ENCODE measurements at regions not wholly inside any gene's neighbourhood (a gene's known extent, or its start where the extent isn't known, plus 50 kb on each side); places are given as distances from the start of the nearest gene placed in this dataset.
A peak's percentile ranks its signal among the peaks of the same experiment; 100 is the strongest.

GRCh38 chr19:5392486-5392885 is 51.9 kb upstream of the PTPRS start:
- no peak for DNase-seq

GRCh38 chr19:5393088-5393487 is 52.5 kb upstream of the PTPRS start:
- DNase-seq: no peak

GRCh38 chr19:5394551-5395505 is 54.2 kb upstream of the PTPRS start:
- no peak for DNase-seq

GRCh38 chr19:5395556-5395955 is 54.9 kb upstream of the PTPRS start:
- DNase-seq: no peak

GRCh38 chr19:5396096-5396939 is 55.7 kb upstream of the PTPRS start:
- no peak for DNase-seq

- no peak for DNase-seq
These were observed 56.4 kb upstream of the PTPRS start for GRCh38 chr19:5396963-5397362.

- peak; percentile 46 for DNase-seq
These were observed 57.2 kb upstream of the ZNRF4 start for GRCh38 chr19:5397804-5398692.

- DNase-seq: no peak
These were observed 56.5 kb upstream of the ZNRF4 start for GRCh38 chr19:5398693-5399057.

GRCh38 chr19:5403968-5404640 is 51.1 kb upstream of the ZNRF4 start:
- DNase-seq: peak; percentile 91

Data from RPMI8226 (cell line).